ENCODE measurements at regions not wholly inside any gene's neighbourhood (a gene's known extent, or its start where the extent isn't known, plus 50 kb on each side); places are given as distances from the start of the nearest gene placed in this dataset.

DNA sequence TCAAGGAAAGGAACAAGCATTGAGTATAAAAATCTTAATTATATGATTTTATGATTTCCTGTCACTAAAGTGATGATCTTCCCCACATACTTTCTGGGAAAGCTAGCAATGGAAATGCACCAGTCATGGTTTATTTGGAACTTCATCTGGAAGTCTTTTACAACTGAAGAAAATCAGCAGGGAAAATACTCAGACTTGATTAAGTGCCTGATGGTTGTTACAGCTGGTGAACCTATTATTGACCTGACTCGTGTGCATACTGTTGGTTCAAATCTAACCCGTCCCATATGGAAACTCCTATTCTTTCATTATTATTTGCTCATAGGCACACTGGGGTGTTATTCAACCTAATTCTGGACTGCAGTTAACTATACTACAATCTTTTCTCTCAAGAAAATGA is 701.8 kb upstream of the CCDC54 start:
- ATAC-seq (no peak), DNase-seq (no peak), FAIRE-seq (no peak)
- no peaks in the 10 kb centered on the region for H3K4me1 ChIP-seq
- WGBS, 2 donors = 50 to 62% methylated on average over 2 of the region's 2 CpGs
- no peaks in the 10 kb centered on the region for H3K36me3 ChIP-seq
- TF ChIP-seq, protein P1, sequence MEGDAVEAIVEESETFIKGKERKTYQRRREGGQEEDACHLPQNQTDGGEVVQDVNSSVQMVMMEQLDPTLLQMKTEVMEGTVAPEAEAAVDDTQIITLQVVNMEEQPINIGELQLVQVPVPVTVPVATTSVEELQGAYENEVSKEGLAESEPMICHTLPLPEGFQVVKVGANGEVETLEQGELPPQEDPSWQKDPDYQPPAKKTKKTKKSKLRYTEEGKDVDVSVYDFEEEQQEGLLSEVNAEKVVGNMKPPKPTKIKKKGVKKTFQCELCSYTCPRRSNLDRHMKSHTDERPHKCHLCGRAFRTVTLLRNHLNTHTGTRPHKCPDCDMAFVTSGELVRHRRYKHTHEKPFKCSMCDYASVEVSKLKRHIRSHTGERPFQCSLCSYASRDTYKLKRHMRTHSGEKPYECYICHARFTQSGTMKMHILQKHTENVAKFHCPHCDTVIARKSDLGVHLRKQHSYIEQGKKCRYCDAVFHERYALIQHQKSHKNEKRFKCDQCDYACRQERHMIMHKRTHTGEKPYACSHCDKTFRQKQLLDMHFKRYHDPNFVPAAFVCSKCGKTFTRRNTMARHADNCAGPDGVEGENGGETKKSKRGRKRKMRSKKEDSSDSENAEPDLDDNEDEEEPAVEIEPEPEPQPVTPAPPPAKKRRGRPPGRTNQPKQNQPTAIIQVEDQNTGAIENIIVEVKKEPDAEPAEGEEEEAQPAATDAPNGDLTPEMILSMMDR (IDR thresholded peaks at IDR 0.05) = no peak
- intact Hi-C loops (cut with DNase I) = no loop called here
- H3K4me3 ChIP-seq = no peak overlapping the region
- no peaks in the 10 kb centered on the region for H3K27me3 ChIP-seq
- H3K9me3 ChIP-seq = no peaks in the 10 kb centered on the region
- no peak overlapping the region for H3K27ac ChIP-seq

DNA sequence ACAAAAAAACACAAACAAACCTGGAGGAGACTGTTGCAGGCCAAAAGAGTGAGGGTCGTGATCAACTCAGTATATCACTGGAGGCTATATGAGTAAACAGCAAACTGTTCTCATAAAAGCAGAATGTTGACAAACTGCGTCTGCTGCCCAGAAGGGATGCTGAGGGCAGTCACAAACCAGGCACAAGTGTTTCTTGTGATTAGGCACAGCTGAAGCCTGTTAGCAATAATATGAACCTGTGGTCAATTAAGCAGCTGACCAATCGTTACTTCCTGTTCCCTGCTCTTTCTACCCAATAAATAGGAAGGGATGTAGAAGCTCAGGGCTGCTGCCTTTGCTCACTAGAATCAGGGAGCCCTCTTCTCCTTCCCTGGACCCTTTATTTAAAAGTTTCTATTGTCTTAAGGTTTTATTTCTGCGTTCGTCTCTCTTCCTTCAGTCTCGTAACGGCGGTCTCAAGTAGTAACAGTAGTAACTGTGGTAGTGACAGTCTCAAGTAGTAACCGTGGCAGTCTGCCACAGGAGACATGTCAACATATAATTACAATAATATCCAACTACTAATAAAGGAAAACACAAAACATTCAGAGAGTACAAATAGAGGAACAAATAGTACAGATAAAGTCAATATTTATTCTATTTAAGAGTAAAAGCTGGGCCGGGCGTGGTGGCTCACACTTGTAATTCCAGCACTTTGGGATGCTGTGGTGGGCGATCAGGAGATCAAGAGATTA is 698.4 kb upstream of the CCDC54 start:
- 60 to 81% methylated on average over 12 of the region's 12 CpGs for WGBS, 2 donors
- no peak overlapping the region for H3K4me3 ChIP-seq
- FAIRE-seq (no peak), DNase-seq (no peak), ATAC-seq (no peak)
- no peaks in the 10 kb centered on the region for H3K9me3 ChIP-seq
- H3K36me3 ChIP-seq = no peaks in the 10 kb centered on the region
- H3K4me1 ChIP-seq = no peaks in the 10 kb centered on the region
- TF ChIP-seq, protein P1 (IDR thresholded peaks at IDR 0.05) = no peak
- no peaks in the 10 kb centered on the region for H3K27me3 ChIP-seq
- no peak overlapping the region for H3K27ac ChIP-seq
- intact Hi-C loops (cut with DNase I) = no loop called here

DNA sequence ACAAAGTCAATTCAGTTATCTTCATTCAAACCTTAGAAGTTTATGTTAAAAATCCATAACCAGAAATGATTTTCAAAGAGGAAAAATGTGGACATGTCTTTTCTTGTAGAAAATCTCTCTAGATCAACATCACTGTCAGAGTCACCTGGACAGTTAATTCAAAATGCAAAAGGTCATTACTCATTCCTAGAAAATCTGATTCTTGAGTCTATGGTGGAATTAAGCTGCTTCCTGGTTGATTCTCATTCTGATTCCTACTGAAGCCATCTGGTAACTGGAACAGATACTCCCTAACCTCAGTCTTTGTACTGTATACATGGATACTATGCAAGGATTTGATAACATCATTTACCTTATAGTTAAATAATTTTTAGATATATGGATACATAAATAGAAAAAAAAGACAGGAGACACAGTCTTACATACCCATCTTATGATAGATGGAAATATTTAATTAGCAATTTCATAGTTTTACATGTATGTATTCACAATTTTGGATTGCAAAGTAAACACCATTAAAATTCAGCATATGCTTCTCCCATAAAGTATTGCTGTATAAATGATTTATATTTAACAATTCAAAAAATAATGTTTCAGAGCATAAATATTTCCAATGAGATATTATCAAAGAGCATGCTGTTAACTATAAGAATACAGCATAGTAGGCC is 693.2 kb upstream of the CCDC54 start:
- Histone ChIP-seq H3K9me3 (no peaks in the 10 kb centered on the region), H3K4me1 (no peaks in the 10 kb centered on the region), H3K27ac (no peak overlapping the region), H3K4me3 (no peak overlapping the region), H3K27me3 (no peaks in the 10 kb centered on the region), H3K36me3 (no peaks in the 10 kb centered on the region)
- TF ChIP-seq, protein P1 (IDR thresholded peaks at IDR 0.05) = no peak
- intact Hi-C loops (cut with DNase I) = no loop called here
- DNase-seq (no peak), FAIRE-seq (no peak), ATAC-seq (no peak)

DNA sequence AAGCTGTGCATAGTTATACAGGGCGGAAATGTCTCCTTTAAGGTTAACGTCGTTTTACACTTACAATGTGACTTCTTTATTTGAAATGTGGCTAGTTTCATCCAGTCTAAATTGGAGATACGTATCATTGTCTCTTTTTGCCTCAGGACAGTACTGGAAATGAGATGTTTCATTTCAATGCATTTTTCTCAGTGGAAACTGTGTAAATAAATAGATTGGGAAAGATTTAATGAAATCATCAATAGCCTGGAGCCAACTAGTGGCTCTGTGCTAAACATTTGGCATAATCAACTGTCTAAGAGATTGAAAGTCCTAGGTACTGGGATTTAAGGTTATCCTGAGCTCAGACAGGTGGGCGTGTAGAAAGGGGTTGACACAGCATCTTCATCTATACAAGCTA is 691.5 kb upstream of the CCDC54 start:
- FAIRE-seq (no peak), DNase-seq (no peak), ATAC-seq (no peak)
- H3K27me3 ChIP-seq = no peaks in the 10 kb centered on the region
- no peak overlapping the region for H3K4me3 ChIP-seq
- TF ChIP-seq, protein P1 (IDR thresholded peaks at IDR 0.05) = no peak
- intact Hi-C loops (cut with DNase I) = no loop called here
- no peak overlapping the region for H3K27ac ChIP-seq
- no peaks in the 10 kb centered on the region for H3K9me3 ChIP-seq
- 67 to 70% methylated on average over 5 of the region's 5 CpGs for WGBS, 2 donors
- no peaks in the 10 kb centered on the region for H3K4me1 ChIP-seq
- H3K36me3 ChIP-seq = no peaks in the 10 kb centered on the region

DNA sequence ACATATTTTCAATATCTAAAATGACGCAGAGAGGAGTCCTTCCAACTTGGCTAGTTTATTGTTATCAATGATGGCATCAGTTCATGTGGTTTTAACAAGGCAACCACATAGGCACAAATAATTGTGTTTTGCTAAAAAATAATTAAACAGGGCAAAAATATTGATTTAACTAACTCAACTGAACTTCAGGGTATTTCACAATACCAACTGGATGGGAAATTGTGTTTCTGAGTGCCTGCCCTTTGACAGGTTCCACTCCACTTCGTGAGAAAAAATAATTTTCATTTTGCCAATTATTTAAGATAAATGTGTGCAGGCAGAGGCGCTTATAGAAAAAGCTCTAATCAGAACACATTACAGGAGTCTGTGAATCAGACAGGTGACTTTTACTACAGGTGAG is 689.3 kb upstream of the CCDC54 start:
- no peak overlapping the region for H3K27ac ChIP-seq
- intact Hi-C loops (cut with DNase I) = no loop called here
- TF ChIP-seq, protein P1 (IDR thresholded peaks at IDR 0.05) = no peak
- no peak for DNase-seq
- 63 to 73% methylated on average over 3 of the region's 3 CpGs for WGBS, 2 donors
- no peaks in the 10 kb centered on the region for H3K4me1 ChIP-seq
- no peak for ATAC-seq
- no peak for FAIRE-seq
- H3K36me3 ChIP-seq = no peaks in the 10 kb centered on the region
- no peak overlapping the region for H3K4me3 ChIP-seq
- H3K27me3 ChIP-seq = no peaks in the 10 kb centered on the region
- no peaks in the 10 kb centered on the region for H3K9me3 ChIP-seq

Measured in pancreas (tissue), 10 donors.